GM21576 (cell line): ENCODE measurements at regions not wholly inside any gene's neighbourhood (a gene's known extent, or its start where the extent isn't known, plus 50 kb on each side); places are given as distances from the start of the nearest gene placed in this dataset.
"Not testable (repeated sequence)": the region's sequence is repeated elsewhere in the genome, so short reads cannot be mapped to it uniquely, and the experiment has no call there.

Experiments used
- ATAC-seq: cut with Tn5 transposase; IDR thresholded peaks from one replicate; pipeline ENCODE4 v1.9.1; 2021; ENCODE audit warnings: mild to moderate bottlenecking, moderate library complexity; ENCODE audit not compliant: unreplicated experiment

GRCh38 chr4:82097504-82097903 lies 276.3 kb downstream of the HNRNPD start:
- no peak for ATAC-seq

GRCh38 chr4:82090717-82091116 lies 283.1 kb downstream of the HNRNPD start:
- no peak for ATAC-seq

DNA sequence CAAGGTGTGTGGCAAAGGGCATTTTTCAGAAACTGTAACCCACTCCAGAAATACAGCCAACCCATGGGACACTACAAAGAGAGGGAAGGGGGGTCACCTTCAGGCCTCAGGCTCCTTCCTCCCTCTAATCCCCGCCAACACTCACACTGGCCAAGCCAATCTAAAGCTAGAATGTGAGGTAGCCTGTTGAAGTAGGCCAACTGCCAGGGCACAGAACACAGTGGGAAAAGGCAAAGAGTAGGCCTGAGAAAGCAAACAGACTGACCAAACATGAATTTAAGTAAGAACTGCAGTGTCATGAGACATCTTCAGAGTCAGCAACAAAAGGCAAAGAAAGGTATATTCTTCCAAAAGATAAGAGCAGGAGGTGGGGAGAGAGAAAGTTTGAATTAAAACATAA lies 289.0 kb downstream of the HNRNPD start:
- no peak for ATAC-seq

- ATAC-seq = not testable (repeated sequence)
Observed at GRCh38 chr4:82077471-82077995, 296.3 kb downstream of the HNRNPD start.

- no peak for ATAC-seq
Observed at GRCh38 chr4:82076809-82077208, 297.0 kb downstream of the HNRNPD start.

DNA sequence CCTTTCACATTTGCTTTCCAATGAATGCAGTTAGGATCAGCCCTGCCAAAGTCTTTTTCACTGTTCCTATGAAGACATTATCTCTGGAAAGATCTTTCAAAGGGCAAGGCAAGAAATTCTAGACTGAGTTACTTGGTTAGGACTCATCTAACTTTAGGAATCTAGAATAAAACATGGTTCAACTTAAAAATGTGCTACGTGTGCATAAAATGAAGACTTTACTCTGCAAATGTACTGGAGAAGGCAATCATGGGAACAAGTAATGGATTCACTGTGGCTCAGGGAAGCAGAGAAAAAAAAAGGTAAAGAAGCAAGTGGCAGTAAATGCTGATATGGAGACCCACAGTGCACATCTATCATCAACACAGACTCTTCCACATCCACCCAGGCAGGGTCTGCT lies 297.4 kb downstream of the HNRNPD start:
- ATAC-seq = no peak

DNA sequence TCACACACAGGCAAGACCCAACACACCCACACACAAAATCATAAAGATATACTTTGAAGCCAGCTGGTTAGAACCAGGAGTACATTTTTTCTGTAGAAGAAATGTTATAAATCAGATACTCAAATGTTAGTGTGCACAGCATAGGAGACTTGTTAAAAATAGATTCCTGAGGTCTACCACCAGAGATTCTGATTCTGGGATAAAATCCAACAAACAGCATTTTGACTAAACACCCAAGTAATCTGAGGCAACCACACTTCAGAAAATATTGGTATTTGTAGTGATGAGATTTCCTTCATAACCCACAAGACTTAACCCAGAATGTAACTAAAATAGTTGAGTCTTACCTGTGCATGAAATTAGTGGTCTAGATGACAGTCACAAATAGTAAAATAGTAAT lies 301.8 kb downstream of the HNRNPD start:
- no peak for ATAC-seq

GRCh38 chr4:82069883-82070638 lies 303.7 kb downstream of the HNRNPD start:
- no peak for ATAC-seq

DNA sequence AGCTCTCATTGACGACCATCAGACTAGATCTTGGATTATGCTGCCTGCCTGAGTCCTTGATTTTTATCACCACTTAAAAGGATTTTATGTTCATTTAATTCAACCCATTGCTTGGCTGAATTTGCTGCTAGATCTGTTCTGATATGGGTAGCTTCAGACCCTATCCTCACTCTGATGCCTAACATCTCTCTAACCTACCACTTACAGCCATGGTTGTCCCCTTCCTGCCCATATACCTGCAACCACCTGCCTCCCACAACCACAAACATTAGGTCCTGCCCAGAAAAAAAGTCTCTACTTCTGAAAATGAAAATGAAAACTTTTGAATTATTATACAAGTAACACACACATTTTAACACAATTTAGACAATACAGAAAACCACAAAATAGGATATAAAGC lies 310.8 kb downstream of the HNRNPD start:
- no peak for ATAC-seq

GRCh38 chr4:82057990-82058544 lies 315.7 kb downstream of the HNRNPD start:
- no peak for ATAC-seq

DNA sequence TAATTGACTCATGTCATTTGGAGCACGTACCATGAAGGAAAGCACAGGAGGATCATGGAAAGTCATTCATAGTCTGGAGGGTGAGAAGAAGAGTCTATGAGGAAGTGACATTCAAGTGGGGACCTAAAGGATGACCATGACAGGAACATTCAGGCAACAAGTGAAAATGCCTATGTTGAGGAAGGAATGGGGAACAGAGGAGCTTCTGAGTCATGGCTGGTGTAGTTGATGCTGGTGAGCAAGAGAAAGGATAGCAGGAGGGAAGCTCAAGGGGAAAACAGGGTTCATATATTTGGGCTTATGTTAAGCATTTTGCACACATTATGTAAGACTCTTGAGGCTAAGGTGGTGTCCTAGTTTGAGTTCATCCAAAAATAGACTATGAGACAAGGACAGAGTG lies 318.6 kb downstream of the HNRNPD start:
- no peak for ATAC-seq

DNA sequence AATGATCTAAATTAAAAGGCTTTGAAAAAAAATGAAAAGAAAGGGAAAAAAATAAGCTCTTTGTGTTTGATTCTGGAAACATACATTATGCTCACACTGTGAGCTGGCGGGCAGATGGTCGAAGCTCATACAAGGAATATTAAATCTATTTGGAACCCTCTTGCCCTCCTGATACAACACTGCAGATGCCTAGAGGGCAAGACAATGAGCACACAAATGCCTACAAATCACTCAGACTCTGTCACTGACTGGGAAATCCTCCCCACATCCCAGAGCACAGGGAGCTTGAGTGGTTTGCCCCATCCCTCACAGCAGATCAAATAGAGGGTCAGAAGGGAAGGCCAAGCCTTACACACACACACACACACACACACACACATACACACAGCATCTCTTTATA lies 320.4 kb downstream of the HNRNPD start:
- no peak for ATAC-seq

GRCh38 chr4:82050796-82051195 lies 323.0 kb downstream of the HNRNPD start:
- no peak for ATAC-seq

- no peak for ATAC-seq
Observed at GRCh38 chr4:82049294-82049693, 324.5 kb downstream of the HNRNPD start.

- ATAC-seq = no peak
Observed at GRCh38 chr4:82047731-82048130, 326.1 kb downstream of the HNRNPD start.

DNA sequence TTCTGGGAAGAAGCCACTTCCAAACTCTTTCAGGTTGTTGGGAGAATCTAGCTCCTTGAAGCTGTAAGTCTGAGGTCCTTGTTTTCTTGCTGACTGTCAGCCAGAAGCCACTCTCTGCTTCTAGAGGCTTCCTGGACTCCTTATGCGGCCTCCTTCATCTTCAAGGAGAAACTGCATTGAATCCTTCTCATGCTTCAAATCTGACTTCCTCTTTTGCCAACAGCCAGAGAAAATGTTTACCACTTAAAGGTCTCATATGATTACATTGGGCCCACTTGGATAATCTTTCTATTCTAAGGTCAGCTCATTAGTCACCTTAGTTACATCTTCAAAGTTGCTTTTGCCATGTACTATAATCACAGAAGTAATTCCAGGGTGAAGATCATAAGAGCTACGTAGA lies 327.0 kb downstream of the HNRNPD start:
- ATAC-seq = no peak

DNA sequence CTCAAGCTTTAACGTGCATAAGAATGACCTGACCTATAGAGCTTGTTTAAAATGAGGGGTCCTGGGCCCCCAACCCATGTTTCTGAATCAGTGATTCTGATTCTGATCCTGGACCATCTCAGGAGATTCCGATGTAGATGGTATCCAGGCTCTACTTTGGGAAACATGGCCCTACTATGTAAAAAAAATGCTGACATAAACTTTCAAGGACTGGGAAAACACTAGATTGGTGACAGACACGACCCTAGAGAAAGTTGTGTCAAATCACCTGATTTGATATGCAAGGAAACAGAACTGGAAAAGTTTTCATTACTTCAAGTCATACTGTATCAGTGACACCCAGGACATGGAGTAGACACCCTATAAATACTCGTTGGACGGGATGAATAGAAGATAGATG lies 328.5 kb downstream of the HNRNPD start:
- ATAC-seq = no peak

- ATAC-seq = no peak
Observed at GRCh38 chr4:82044141-82044993, 329.4 kb downstream of the HNRNPD start.

DNA sequence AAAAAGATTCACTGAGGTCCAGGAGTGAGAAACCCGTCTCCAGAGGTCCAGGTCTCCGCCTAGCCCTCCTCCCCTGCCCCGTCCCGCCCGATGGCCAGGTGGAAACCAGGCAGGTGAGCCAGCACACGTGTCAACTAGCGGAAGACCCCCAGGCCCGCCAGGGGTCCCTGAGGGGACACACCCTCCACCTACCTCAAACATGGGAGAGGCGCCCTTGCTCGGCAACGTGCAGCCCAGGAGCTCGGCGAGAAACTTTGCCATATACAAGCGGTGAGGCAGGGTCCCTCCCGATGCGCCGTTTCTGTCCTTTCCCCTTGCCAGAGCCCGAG lies 330.0 kb downstream of the HNRNPD start:
- ATAC-seq = no peak

- ATAC-seq = no peak
Observed at GRCh38 chr4:82043081-82043808, 330.5 kb downstream of the HNRNPD start.

GRCh38 chr4:82042042-82042441 lies 331.7 kb downstream of the HNRNPD start:
- no peak for ATAC-seq
